Epithelial cell of esophagus (primary cell): ENCODE measurements at regions not wholly inside any gene's neighbourhood (a gene's known extent, or its start where the extent isn't known, plus 50 kb on each side); places are given as distances from the start of the nearest gene placed in this dataset.

Source experiments
- DNase-seq: peaks from one replicate; pipeline ENCODE4 v3.0.0; 2010; ENCODE audit warnings: low read depth
- H3K4me3 ChIP-seq: 2 replicates; pipeline ENCODE4 v1.5.1; 2011; ENCODE audit warnings: mild to moderate bottlenecking, low read length, control low read depth
- TF ChIP-seq, protein P1 (sequence below): IDR thresholded peaks from 2 replicates; pipeline ENCODE4 v1.5.1; 2011; ENCODE audit warnings: low read depth, mild to moderate bottlenecking, low read length, control low read depth, inconsistent platforms; ENCODE audit not compliant: insufficient read depth; ENCODE audit errors: missing control alignments

DNA sequence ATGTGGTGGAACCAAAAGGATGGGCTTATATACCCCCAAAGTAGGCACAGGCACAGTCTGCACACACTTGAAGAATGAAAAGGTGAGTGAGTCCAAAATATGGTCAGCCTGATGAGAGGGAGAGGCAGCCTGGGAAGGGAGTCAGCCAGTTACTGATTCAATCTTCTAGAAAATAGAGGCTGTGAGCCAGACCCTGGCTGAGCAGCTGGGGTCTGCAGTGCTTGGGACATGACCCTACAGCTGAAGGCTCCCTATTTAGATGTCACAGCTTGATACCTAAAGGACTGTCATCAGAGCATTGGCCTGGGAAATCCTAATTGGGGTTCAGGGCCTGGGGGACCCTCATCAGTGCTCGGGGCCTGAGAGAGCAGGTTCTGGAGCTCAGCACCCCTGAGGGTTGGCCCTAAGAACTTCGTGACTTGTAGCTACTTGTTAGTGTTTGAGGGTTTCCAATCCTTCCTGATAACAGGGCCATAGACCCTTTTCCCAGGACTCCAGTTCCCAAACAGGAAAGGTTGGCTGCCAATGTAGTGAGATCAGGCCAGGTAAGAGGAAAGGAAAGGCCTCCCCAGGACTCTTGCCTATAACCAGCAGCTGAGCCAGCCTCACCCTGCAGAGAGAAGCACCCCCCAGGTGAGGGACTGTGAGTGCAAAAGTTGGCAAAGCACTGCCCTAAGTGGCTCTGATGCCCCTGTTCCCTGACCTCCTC is 54.7 kb upstream of the SLCO2A1 start:
- DNase-seq = peak; percentile 58
- TF ChIP-seq, protein P1, sequence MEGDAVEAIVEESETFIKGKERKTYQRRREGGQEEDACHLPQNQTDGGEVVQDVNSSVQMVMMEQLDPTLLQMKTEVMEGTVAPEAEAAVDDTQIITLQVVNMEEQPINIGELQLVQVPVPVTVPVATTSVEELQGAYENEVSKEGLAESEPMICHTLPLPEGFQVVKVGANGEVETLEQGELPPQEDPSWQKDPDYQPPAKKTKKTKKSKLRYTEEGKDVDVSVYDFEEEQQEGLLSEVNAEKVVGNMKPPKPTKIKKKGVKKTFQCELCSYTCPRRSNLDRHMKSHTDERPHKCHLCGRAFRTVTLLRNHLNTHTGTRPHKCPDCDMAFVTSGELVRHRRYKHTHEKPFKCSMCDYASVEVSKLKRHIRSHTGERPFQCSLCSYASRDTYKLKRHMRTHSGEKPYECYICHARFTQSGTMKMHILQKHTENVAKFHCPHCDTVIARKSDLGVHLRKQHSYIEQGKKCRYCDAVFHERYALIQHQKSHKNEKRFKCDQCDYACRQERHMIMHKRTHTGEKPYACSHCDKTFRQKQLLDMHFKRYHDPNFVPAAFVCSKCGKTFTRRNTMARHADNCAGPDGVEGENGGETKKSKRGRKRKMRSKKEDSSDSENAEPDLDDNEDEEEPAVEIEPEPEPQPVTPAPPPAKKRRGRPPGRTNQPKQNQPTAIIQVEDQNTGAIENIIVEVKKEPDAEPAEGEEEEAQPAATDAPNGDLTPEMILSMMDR = no peak
- H3K4me3 ChIP-seq = no peak overlapping the region

DNA sequence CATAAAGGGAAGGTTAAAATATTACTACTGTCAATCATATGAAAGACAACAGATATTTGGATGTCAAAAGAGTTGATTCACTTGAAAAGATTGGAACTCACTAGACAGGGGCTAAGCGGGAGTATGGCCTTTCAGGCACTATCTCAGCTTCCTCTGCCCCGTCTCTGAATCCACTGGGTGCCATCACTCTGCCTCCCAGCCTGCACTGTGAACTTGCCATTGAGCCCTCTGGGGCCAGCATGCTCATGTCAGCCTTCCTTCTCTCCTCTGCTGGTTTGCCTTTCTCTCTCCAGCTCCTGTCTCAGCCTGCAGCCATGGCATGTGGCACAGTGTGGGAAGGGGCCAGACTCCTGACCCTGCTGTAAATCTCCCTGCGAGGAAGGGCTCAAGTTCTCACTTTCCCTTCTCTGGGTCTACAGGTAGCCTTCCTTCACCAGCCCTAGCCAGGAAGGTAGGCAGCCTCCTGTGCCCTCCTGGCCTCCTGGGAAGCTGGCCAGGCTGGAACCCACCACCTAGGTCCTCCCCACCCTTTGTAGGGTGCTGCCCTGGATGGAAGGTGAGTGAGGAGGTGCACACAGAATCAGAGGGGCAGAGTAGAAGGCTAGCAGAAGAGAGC is 54.0 kb upstream of the SLCO2A1 start:
- DNase-seq = no peak
- TF ChIP-seq, protein P1 = no peak
- no peak overlapping the region for H3K4me3 ChIP-seq

DNA sequence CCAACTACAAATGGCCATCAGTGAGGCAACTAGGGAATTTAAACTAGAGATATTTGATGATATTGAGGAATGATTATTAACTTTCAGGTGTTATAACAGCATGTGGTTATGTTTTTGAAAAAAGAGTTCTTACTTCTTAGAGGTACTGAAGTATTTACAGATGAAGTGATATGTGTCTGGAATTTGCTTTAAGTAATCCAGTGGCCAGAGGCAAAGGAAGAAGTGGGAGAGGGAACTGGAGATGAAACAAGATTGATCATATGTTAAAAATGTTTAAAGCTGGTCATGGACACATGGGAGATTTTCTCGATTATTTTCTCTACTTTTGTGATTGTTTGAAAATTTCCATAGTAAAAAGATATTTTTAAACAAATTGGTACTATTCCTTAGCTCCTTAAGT is 53.3 kb upstream of the SLCO2A1 start:
- H3K4me3 ChIP-seq = no peak overlapping the region
- TF ChIP-seq, protein P1 = no peak
- DNase-seq = no peak

GRCh38 chr3:134082582-134082981 is 52.9 kb upstream of the SLCO2A1 start:
- TF ChIP-seq, protein P1 = no peak
- no peak for DNase-seq

GRCh38 chr3:134081211-134081610 is 51.5 kb upstream of the SLCO2A1 start:
- no peak for DNase-seq
- H3K4me3 ChIP-seq = no peak overlapping the region
- TF ChIP-seq, protein P1 = no peak

More at GRCh38 chr3:134082582-134082981, 52.9 kb upstream of the SLCO2A1 start:
- H3K4me3 ChIP-seq = no peak overlapping the region

DNA sequence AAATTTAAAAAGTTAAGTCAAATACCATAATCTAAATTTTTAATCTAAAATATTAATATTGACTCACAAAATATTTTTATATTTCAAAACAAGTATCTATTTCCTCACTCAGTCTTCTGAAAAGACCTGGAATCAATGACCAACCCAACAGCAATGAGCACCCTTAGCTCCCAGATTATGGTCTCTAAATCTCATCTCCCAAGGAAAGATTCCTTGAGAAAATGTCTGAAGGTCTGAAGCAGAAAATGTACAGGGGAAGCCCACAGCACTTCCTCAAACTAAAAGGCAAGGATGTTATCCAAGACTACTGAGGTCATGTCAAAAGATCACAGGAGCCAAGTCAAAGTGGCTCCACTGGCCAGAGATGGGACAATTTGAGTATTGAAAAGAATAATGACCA is 51.0 kb upstream of the SLCO2A1 start:
- H3K4me3 ChIP-seq = no peak overlapping the region
- no peak for DNase-seq
- TF ChIP-seq, protein P1 = no peak
